GM23338 (cell line): ENCODE measurements at regions not wholly inside any gene's neighbourhood (a gene's known extent, or its start where the extent isn't known, plus 50 kb on each side); places are given as distances from the start of the nearest gene placed in this dataset.
"Not testable (repeated sequence)": the region's sequence is repeated elsewhere in the genome, so short reads cannot be mapped to it uniquely, and the experiment has no call there.

ENCODE experiments used
- CREB1 ChIP-seq: fragments of 250-450 bp; sonication (Bioruptor Pico); IDR thresholded peaks from 2 replicates; pipeline ENCODE4 v1.5.0; 2020; ENCODE audit warnings: low read depth, mild to moderate bottlenecking, moderate library complexity
- EZH2 ChIP-seq: fragments of 200-600 bp; sonication (generic); IDR thresholded peaks from one replicate; pipeline ENCODE4 v1.8.0; 2017; ENCODE audit warnings: antibody characterized with exemption, mild to moderate bottlenecking, low read depth; ENCODE audit not compliant: unreplicated experiment
- EZH2phosphoT487 ChIP-seq: fragments of 200-600 bp; sonication (generic); IDR thresholded peaks from one replicate; pipeline ENCODE4 v1.8.1; 2018; ENCODE audit warnings: antibody characterized with exemption; ENCODE audit not compliant: unreplicated experiment
- POLR2AphosphoS5 ChIP-seq: IDR thresholded peaks from 2 replicates; pipeline ENCODE4 v1.6.1; 2016; ENCODE audit warnings: antibody characterized with exemption, low read depth
- TF ChIP-seq, protein P1 (sequence below), 2 experiments: fragments of 200-600 bp in 1 of 2; sonication (generic) in 1 of 2; conservative IDR thresholded peaks; 2 replicates each; pipeline versions ENCODE4 v1.5.1 to v1.6.1; 2016 to 2017; ENCODE audit warnings: antibody characterized with exemption in 2 of 2, low read depth in 2 of 2, mild to moderate bottlenecking in 2 of 2, moderate library complexity in 1 of 2
- TF ChIP-seq, protein P2 (sequence below): IDR thresholded peaks from 2 replicates; pipeline ENCODE4 v1.6.1; 2016; ENCODE audit warnings: antibody characterized with exemption
- TF ChIP-seq, protein P3 (sequence below): IDR thresholded peaks from one replicate; pipeline ENCODE4 v1.6.1; 2018; ENCODE audit warnings: antibody characterized with exemption; ENCODE audit not compliant: unreplicated experiment

GRCh38 chr2:87275192-87275591 lies 253.5 kb upstream of the PLGLB1 start:
- TF ChIP-seq, protein P1, sequence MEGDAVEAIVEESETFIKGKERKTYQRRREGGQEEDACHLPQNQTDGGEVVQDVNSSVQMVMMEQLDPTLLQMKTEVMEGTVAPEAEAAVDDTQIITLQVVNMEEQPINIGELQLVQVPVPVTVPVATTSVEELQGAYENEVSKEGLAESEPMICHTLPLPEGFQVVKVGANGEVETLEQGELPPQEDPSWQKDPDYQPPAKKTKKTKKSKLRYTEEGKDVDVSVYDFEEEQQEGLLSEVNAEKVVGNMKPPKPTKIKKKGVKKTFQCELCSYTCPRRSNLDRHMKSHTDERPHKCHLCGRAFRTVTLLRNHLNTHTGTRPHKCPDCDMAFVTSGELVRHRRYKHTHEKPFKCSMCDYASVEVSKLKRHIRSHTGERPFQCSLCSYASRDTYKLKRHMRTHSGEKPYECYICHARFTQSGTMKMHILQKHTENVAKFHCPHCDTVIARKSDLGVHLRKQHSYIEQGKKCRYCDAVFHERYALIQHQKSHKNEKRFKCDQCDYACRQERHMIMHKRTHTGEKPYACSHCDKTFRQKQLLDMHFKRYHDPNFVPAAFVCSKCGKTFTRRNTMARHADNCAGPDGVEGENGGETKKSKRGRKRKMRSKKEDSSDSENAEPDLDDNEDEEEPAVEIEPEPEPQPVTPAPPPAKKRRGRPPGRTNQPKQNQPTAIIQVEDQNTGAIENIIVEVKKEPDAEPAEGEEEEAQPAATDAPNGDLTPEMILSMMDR (conservative IDR thresholded peaks at IDR 0.05; ENCODE audit: low read depth in 2 of 2) = not testable (repeated sequence)
- TF ChIP-seq EZH2phosphoT487; CREB1 (CRISPR knock-in tag); POLR2AphosphoS5; EZH2: not testable (repeated sequence)
- TF ChIP-seq, protein P2, sequence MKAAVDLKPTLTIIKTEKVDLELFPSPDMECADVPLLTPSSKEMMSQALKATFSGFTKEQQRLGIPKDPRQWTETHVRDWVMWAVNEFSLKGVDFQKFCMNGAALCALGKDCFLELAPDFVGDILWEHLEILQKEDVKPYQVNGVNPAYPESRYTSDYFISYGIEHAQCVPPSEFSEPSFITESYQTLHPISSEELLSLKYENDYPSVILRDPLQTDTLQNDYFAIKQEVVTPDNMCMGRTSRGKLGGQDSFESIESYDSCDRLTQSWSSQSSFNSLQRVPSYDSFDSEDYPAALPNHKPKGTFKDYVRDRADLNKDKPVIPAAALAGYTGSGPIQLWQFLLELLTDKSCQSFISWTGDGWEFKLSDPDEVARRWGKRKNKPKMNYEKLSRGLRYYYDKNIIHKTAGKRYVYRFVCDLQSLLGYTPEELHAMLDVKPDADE = not testable (repeated sequence)
- TF ChIP-seq, protein P3, sequence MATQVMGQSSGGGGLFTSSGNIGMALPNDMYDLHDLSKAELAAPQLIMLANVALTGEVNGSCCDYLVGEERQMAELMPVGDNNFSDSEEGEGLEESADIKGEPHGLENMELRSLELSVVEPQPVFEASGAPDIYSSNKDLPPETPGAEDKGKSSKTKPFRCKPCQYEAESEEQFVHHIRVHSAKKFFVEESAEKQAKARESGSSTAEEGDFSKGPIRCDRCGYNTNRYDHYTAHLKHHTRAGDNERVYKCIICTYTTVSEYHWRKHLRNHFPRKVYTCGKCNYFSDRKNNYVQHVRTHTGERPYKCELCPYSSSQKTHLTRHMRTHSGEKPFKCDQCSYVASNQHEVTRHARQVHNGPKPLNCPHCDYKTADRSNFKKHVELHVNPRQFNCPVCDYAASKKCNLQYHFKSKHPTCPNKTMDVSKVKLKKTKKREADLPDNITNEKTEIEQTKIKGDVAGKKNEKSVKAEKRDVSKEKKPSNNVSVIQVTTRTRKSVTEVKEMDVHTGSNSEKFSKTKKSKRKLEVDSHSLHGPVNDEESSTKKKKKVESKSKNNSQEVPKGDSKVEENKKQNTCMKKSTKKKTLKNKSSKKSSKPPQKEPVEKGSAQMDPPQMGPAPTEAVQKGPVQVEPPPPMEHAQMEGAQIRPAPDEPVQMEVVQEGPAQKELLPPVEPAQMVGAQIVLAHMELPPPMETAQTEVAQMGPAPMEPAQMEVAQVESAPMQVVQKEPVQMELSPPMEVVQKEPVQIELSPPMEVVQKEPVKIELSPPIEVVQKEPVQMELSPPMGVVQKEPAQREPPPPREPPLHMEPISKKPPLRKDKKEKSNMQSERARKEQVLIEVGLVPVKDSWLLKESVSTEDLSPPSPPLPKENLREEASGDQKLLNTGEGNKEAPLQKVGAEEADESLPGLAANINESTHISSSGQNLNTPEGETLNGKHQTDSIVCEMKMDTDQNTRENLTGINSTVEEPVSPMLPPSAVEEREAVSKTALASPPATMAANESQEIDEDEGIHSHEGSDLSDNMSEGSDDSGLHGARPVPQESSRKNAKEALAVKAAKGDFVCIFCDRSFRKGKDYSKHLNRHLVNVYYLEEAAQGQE = not testable (repeated sequence)
